ENCODE measurements at regions not wholly inside any gene's neighbourhood (a gene's known extent, or its start where the extent isn't known, plus 50 kb on each side); places are given as distances from the start of the nearest gene placed in this dataset.

- H2AFZ ChIP-seq (ENCODE audit: low read length), result no peak overlapping the region
- no peaks in the 10 kb centered on the region for H3K9me3 ChIP-seq (ENCODE audit: insufficient read depth, low read depth, low read length)
- TF ChIP-seq EZH2phosphoT487 (IDR thresholded peaks at IDR 0.05; ENCODE audit: borderline replicate concordance) (no peak), CTCF (conservative IDR thresholded peaks at IDR 0.05; ENCODE audit: low read length) (no peak)
Measured at GRCh38 chr4:147050356-147050765, 104.7 kb upstream of the TTC29 start.

DNA sequence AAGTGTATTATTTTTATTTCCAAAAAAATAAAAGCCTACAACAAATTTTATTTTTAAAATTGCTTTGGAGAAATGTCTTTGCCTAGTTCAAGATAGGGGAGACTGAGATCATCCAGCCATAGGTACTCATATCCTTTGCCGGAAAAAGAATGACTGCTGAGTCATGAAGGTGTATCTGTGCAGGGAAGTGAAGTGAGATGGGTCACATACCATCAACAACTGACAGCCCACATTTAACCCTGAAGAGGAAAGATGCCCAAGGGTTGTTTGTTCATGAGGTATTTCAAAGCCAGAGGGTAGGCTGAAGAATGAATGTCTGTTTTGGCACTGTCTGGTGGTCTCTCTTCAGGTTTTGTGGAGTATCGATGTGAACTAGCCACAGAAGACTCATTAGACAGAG, 106.7 kb upstream of the TTC29 start:
- Histone ChIP-seq H3F3A (ENCODE audit: low read depth) (no peaks in the 10 kb centered on the region), H3K4me2 (ENCODE audit: low read depth, low read length, poor library complexity, severe bottlenecking) (no peak overlapping the region), H3K9me3 (ENCODE audit: insufficient read depth, low read depth, low read length) (no peaks in the 10 kb centered on the region), H3K27me3 (ENCODE audit: insufficient read depth, low read length, poor library complexity, severe bottlenecking) (peaks cover 4% of the 10 kb centered on the region), H3K79me2 (ENCODE audit: insufficient read depth, low read length) (no peaks in the 10 kb centered on the region), H3K4me1 (ENCODE audit: insufficient read depth, low read length, poor library complexity, severe bottlenecking) (peaks cover 3% of the 10 kb centered on the region), H3K36me3 (ENCODE audit: insufficient read depth, low read length) (no peaks in the 10 kb centered on the region), H2AFZ (ENCODE audit: low read length) (no peak overlapping the region), H3K9me2 (replicated peaks; ENCODE audit: low read depth, low read length) (no peaks in the 10 kb centered on the region), H4K20me1 (ENCODE audit: insufficient read depth, low read length, poor library complexity, severe bottlenecking) (no peaks in the 10 kb centered on the region), H3K9ac (ENCODE audit: low read depth, low read length, poor library complexity, severe bottlenecking) (no peak overlapping the region), H3K4me3 (ENCODE audit: low read length, poor library complexity, severe bottlenecking) (no peak overlapping the region)
- TF ChIP-seq CTCF (conservative IDR thresholded peaks at IDR 0.05; ENCODE audit: low read length), result no peak
- TF ChIP-seq EZH2phosphoT487 (IDR thresholded peaks at IDR 0.05; ENCODE audit: borderline replicate concordance), result no peak

More at GRCh38 chr4:147050356-147050765, 104.7 kb upstream of the TTC29 start:
- Histone ChIP-seq H3K79me2 (ENCODE audit: insufficient read depth, low read length) (no peaks in the 10 kb centered on the region), H3K9ac (ENCODE audit: low read depth, low read length, poor library complexity, severe bottlenecking) (no peak overlapping the region), H3K4me2 (ENCODE audit: low read depth, low read length, poor library complexity, severe bottlenecking) (no peak overlapping the region), H3K9me2 (replicated peaks; ENCODE audit: low read depth, low read length) (no peaks in the 10 kb centered on the region), H3K4me1 (ENCODE audit: insufficient read depth, low read length, poor library complexity, severe bottlenecking) (no peaks in the 10 kb centered on the region), H3F3A (ENCODE audit: low read depth) (no peaks in the 10 kb centered on the region), H4K20me1 (ENCODE audit: insufficient read depth, low read length, poor library complexity, severe bottlenecking) (no peaks in the 10 kb centered on the region), H3K36me3 (ENCODE audit: insufficient read depth, low read length) (no peaks in the 10 kb centered on the region), H3K27me3 (ENCODE audit: insufficient read depth, low read length, poor library complexity, severe bottlenecking) (no peaks in the 10 kb centered on the region), H3K4me3 (ENCODE audit: low read length, poor library complexity, severe bottlenecking) (no peak overlapping the region)

DNA sequence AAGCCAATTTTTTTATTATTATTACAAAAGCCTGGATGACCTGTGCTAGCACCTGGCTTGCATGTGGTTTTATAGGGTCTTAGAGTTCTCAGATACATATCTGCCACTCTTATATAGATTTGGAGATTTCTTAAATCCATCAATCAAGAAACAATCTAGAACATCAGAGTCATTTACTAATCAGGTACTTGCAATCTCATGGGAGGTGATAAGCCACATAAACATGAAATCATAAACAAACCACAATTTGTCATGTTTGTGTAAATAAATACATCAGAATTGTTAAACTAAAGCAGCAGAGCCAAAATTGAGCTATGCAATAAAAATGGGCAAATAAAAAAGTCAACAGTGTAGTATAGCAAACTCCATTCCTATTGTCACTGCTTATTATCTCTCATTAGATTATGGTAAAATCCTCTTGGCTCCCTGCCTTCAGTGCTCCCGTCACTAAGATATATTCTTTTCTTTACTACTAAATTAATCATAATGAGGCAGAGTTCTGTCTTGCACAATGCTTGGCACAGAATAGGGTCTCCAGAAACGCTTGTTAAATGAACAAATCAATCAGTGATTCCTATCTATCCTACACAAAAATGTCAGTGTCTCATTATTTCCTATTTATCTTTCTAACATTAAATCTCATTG, 108.7 kb upstream of the TTC29 start:
- peaks cover 5% of the 10 kb centered on the region for H3K4me1 ChIP-seq (ENCODE audit: insufficient read depth, low read length, poor library complexity, severe bottlenecking)
- no peaks in the 10 kb centered on the region for H3K79me2 ChIP-seq (ENCODE audit: insufficient read depth, low read length)
- no peaks in the 10 kb centered on the region for H3K9me3 ChIP-seq (ENCODE audit: insufficient read depth, low read depth, low read length)
- H3F3A ChIP-seq (ENCODE audit: low read depth), result no peaks in the 10 kb centered on the region
- no peak overlapping the region for H3K4me3 ChIP-seq (ENCODE audit: low read length, poor library complexity, severe bottlenecking)
- H3K9me2 ChIP-seq (replicated peaks; ENCODE audit: low read depth, low read length), result no peaks in the 10 kb centered on the region
- H3K9ac ChIP-seq (ENCODE audit: low read depth, low read length, poor library complexity, severe bottlenecking), result no peak overlapping the region
- H3K4me2 ChIP-seq (ENCODE audit: low read depth, low read length, poor library complexity, severe bottlenecking), result no peak overlapping the region
- peaks cover 8% of the 10 kb centered on the region for H3K27me3 ChIP-seq (ENCODE audit: insufficient read depth, low read length, poor library complexity, severe bottlenecking)
- no peak overlapping the region for H2AFZ ChIP-seq (ENCODE audit: low read length)
- H3K36me3 ChIP-seq (ENCODE audit: insufficient read depth, low read length), result no peaks in the 10 kb centered on the region
- H4K20me1 ChIP-seq (ENCODE audit: insufficient read depth, low read length, poor library complexity, severe bottlenecking), result no peaks in the 10 kb centered on the region
- no peak for TF ChIP-seq CTCF (conservative IDR thresholded peaks at IDR 0.05; ENCODE audit: low read length)
- TF ChIP-seq EZH2phosphoT487 (IDR thresholded peaks at IDR 0.05; ENCODE audit: borderline replicate concordance), result no peak

Data from Loucy (cell line).